Endothelial cell (in vitro differentiated cells): ENCODE measurements at regions not wholly inside any gene's neighbourhood (a gene's known extent, or its start where the extent isn't known, plus 50 kb on each side); places are given as distances from the start of the nearest gene placed in this dataset.

Source experiments
- DNase-seq: peaks from one replicate; pipeline ENCODE4 v3.0.0; 2021; ENCODE audit warnings: low spot score
- H3K27ac Mint-ChIP-seq: one replicate; pipeline ENCODE4 v1.8.0; 2021; ENCODE audit warnings: mixed read lengths, inconsistent platforms; ENCODE audit not compliant: unreplicated experiment
- H3K27me3 Mint-ChIP-seq: one replicate; pipeline ENCODE4 v1.8.0; 2021; ENCODE audit warnings: mild to moderate bottlenecking, moderate library complexity, mixed read lengths, inconsistent platforms; ENCODE audit not compliant: unreplicated experiment
- H3K36me3 Mint-ChIP-seq: one replicate; pipeline ENCODE4 v1.8.0; 2021; ENCODE audit warnings: mild to moderate bottlenecking, low read depth, mixed read lengths, inconsistent platforms; ENCODE audit not compliant: unreplicated experiment
- H3K4me1 Mint-ChIP-seq: one replicate; pipeline ENCODE4 v1.8.0; 2021; ENCODE audit warnings: mild to moderate bottlenecking, mixed read lengths, inconsistent platforms; ENCODE audit not compliant: unreplicated experiment
- H3K4me3 Mint-ChIP-seq: one replicate; pipeline ENCODE4 v1.8.0; 2021; ENCODE audit warnings: mild to moderate bottlenecking, mixed read lengths, inconsistent platforms; ENCODE audit not compliant: unreplicated experiment
- H3K9me3 Mint-ChIP-seq: one replicate; pipeline ENCODE4 v1.8.0; 2021; ENCODE audit warnings: mixed read lengths, inconsistent platforms; ENCODE audit not compliant: unreplicated experiment
- CTCF ChIP-seq: fragments of 200-600 bp; sonication (generic); IDR thresholded peaks from one replicate; pipeline ENCODE4 v1.5.0; 2021; ENCODE audit warnings: antibody characterized with exemption; ENCODE audit not compliant: unreplicated experiment

- no peak for TF ChIP-seq CTCF
- Mint-ChIP-seq H3K4me3 (no peak overlapping the region), H3K36me3 (no peaks in the 10 kb centered on the region), H3K27ac (no peak overlapping the region), H3K9me3 (no peaks in the 10 kb centered on the region), H3K4me1 (no peaks in the 10 kb centered on the region), H3K27me3 (peaks cover 4% of the 10 kb centered on the region)
- DNase-seq, result no peak
Observed at GRCh38 chr5:115028557-115028956, 141.2 kb downstream of the TRIM36 start.

DNA sequence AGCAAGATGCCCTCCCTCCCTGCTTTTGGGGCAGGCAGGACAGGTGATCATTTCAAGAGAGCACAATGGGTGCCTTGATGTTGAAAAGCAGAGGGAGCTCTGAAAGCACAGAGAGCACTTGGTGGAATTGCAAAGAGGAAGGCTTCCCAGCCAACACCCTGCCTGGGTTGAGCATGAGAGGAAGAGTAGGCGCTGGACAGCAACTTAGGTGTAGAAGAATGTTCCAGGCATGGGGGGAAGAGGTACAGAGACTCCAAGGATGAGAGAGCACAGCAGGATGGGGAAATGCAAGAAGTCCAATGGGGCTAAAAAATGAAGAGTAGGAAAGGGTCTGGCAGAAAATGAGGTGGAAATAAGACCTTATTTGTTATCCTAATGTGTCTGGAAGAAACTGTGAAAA is 144.8 kb downstream of the TRIM36 start:
- Mint-ChIP-seq H3K36me3 (no peaks in the 10 kb centered on the region), H3K27me3 (no peaks in the 10 kb centered on the region), H3K27ac (no peak overlapping the region), H3K4me3 (no peak overlapping the region), H3K9me3 (no peaks in the 10 kb centered on the region), H3K4me1 (no peaks in the 10 kb centered on the region)
- no peak for DNase-seq
- TF ChIP-seq CTCF, result no peak

DNA sequence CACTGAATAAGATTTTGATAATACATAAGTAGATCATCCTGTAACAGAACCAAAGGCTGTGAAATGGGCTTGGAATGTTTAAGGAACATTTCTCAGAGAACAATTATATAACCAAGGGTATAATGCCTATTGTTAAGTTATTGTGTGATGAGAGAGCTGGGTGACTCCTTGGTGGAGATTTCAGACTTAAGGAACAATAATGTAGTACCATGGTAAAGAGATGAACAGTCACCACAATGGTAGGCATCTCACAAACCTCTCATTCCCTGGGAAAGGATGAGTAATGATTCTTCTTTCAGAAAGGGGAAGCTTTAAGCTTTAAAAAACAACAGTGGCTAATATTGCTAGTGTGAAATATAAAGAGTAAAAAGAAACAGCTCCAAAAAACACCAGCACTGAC is 147.4 kb downstream of the TRIM36 start:
- H3K27me3 Mint-ChIP-seq, result no peaks in the 10 kb centered on the region
- TF ChIP-seq CTCF, result no peak
- no peaks in the 10 kb centered on the region for H3K36me3 Mint-ChIP-seq
- no peak for DNase-seq
- H3K27ac Mint-ChIP-seq, result no peak overlapping the region
- no peaks in the 10 kb centered on the region for H3K4me1 Mint-ChIP-seq
- H3K9me3 Mint-ChIP-seq, result no peaks in the 10 kb centered on the region
- H3K4me3 Mint-ChIP-seq, result no peak overlapping the region

DNA sequence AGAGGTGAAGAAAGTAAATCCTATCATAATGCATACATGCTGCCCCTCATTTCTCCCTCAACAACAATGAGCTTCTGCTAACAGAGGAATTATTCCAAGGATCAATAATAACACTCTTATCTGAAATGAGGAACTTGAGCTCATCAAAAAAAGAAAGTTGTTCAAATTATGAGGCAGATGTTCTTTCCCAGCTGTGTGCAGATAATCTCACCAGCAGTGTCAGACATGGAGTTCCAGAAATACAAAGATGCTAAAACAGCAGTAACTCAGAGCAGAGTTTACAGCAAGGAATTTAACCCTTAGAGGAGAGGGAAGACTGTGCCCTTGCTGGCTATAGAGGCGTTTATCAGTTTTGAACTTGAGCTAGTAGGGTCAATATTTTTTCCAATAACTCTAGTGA is 153.1 kb downstream of the TRIM36 start:
- Mint-ChIP-seq H3K36me3 (no peaks in the 10 kb centered on the region), H3K4me1 (no peaks in the 10 kb centered on the region), H3K27ac (no peak overlapping the region), H3K27me3 (no peaks in the 10 kb centered on the region), H3K9me3 (no peaks in the 10 kb centered on the region), H3K4me3 (no peak overlapping the region)
- TF ChIP-seq CTCF, result no peak
- no peak for DNase-seq

DNA sequence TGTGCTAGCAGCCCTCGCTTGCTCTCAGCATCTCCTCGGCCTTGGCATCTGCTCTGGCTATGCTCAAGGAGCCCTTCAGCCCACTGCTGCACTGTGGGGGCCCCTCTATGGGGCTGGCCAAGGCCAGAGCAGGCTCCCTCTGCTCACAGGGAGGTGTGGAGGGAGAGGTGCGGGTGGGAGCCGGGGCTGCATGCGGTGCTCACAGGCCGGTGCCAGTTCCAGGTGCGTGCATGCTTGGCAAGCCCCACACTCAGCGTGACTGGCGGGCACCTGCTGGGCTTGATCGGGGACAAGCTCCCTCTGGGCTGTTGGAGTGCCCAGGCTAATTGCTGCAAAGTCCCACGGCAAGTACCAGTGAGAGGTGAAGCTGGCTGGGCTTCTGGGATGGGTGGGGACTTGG is 170.5 kb downstream of the TRIM36 start:
- Mint-ChIP-seq H3K27ac (no peak overlapping the region), H3K36me3 (no peaks in the 10 kb centered on the region), H3K9me3 (no peaks in the 10 kb centered on the region), H3K4me3 (no peak overlapping the region), H3K4me1 (no peaks in the 10 kb centered on the region), H3K27me3 (no peaks in the 10 kb centered on the region)
- DNase-seq, result no peak
- TF ChIP-seq CTCF, result no peak
